ENCODE measurements at regions not wholly inside any gene's neighbourhood (a gene's known extent, or its start where the extent isn't known, plus 50 kb on each side); places are given as distances from the start of the nearest gene placed in this dataset.

DNA sequence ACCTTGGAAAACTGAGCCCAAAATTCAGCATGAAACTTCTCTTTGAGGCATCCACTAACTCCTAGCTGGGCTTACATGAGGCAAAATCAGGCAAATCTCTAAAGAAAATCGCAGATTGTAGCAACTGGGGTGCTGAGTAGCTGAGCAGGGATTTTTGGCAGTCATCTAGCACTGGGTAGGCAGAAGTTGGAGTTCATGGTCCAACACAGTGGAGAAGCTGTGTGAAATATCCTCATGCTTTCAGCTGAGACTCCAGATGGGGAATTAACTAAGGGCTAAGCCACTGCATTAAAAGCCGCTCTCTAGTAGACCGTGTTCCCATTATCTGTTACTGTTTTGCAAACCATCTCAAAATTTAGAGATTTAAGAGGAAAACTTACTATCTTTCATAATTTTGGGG, 240.1 kb upstream of the PHYHIPL start:
- TF ChIP-seq, protein P1, sequence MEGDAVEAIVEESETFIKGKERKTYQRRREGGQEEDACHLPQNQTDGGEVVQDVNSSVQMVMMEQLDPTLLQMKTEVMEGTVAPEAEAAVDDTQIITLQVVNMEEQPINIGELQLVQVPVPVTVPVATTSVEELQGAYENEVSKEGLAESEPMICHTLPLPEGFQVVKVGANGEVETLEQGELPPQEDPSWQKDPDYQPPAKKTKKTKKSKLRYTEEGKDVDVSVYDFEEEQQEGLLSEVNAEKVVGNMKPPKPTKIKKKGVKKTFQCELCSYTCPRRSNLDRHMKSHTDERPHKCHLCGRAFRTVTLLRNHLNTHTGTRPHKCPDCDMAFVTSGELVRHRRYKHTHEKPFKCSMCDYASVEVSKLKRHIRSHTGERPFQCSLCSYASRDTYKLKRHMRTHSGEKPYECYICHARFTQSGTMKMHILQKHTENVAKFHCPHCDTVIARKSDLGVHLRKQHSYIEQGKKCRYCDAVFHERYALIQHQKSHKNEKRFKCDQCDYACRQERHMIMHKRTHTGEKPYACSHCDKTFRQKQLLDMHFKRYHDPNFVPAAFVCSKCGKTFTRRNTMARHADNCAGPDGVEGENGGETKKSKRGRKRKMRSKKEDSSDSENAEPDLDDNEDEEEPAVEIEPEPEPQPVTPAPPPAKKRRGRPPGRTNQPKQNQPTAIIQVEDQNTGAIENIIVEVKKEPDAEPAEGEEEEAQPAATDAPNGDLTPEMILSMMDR (IDR thresholded peaks at IDR 0.05), result no peak
- no peak for TF ChIP-seq EP300 (IDR thresholded peaks at IDR 0.05)

Measured in sigmoid colon (tissue), 4 donors.